ENCODE measurements at regions not wholly inside any gene's neighbourhood (a gene's known extent, or its start where the extent isn't known, plus 50 kb on each side); places are given as distances from the start of the nearest gene placed in this dataset.

GRCh38 chr1:98260839-98261238 is 340.0 kb upstream of the DPYD start:
- Histone ChIP-seq H3K9me3 (no peaks in the 10 kb centered on the region), H3K4me3 (no peak overlapping the region), H3K36me3 (replicated peaks in 1 of 2; ENCODE audit: insufficient read depth in 1 of 2, low read depth in 2 of 2) (no peaks in the 10 kb centered on the region), H3K27me3 (no peaks in the 10 kb centered on the region), H3K4me1 (no peaks in the 10 kb centered on the region), H3K27ac (no peak overlapping the region)
- DNase-seq (no peak), ATAC-seq (no peak)
- WGBS, 2 donors: 78 to 81% methylated on average over 5 to 6 of the region's 6 CpGs
- TF ChIP-seq, protein P1, sequence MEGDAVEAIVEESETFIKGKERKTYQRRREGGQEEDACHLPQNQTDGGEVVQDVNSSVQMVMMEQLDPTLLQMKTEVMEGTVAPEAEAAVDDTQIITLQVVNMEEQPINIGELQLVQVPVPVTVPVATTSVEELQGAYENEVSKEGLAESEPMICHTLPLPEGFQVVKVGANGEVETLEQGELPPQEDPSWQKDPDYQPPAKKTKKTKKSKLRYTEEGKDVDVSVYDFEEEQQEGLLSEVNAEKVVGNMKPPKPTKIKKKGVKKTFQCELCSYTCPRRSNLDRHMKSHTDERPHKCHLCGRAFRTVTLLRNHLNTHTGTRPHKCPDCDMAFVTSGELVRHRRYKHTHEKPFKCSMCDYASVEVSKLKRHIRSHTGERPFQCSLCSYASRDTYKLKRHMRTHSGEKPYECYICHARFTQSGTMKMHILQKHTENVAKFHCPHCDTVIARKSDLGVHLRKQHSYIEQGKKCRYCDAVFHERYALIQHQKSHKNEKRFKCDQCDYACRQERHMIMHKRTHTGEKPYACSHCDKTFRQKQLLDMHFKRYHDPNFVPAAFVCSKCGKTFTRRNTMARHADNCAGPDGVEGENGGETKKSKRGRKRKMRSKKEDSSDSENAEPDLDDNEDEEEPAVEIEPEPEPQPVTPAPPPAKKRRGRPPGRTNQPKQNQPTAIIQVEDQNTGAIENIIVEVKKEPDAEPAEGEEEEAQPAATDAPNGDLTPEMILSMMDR (IDR thresholded peaks at IDR 0.05): no peak
- no peak for TF ChIP-seq POLR2A (IDR thresholded peaks at IDR 0.05)
- intact Hi-C loops (cut with DNase I): no loop called here

DNA sequence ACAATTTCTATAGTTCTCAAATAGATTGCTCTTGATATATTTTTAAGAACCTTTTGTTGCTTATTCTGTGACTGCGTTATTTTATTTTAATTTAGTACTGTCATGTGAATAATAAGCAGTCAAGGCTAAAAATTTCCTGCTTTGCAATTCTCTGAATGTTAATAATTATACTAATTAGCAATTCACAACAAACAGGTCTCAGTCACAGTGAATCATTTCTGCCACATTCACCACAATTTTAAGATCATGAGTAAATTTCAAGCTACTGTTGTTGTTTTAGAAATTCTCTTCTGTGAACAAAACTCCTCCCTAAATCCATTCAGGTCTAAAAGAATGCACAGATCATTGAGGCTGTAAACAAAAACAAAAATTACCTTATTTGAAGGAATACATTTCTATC is 339.6 kb upstream of the DPYD start:
- Histone ChIP-seq H3K4me3 (no peak overlapping the region), H3K27me3 (no peaks in the 10 kb centered on the region), H3K9me3 (no peaks in the 10 kb centered on the region), H3K4me1 (no peaks in the 10 kb centered on the region), H3K36me3 (replicated peaks in 1 of 2; ENCODE audit: insufficient read depth in 1 of 2, low read depth in 2 of 2) (no peaks in the 10 kb centered on the region), H3K27ac (no peak overlapping the region)
- intact Hi-C loops (cut with DNase I): no loop called here
- ATAC-seq (no peak), DNase-seq (no peak)
- no peak for TF ChIP-seq POLR2A (IDR thresholded peaks at IDR 0.05)
- TF ChIP-seq, protein P1 (IDR thresholded peaks at IDR 0.05): no peak
- 59 to 66% methylated on average over 1 of the region's 1 CpG for WGBS, 2 donors

GRCh38 chr1:98256700-98257099 is 335.9 kb upstream of the DPYD start:
- H3K4me3 ChIP-seq: no peak overlapping the region
- H3K27ac ChIP-seq: no peak overlapping the region
- no peaks in the 10 kb centered on the region for H3K9me3 ChIP-seq
- DNase-seq (no peak), ATAC-seq (no peak)
- no peaks in the 10 kb centered on the region for H3K36me3 ChIP-seq (replicated peaks in 1 of 2; ENCODE audit: insufficient read depth in 1 of 2, low read depth in 2 of 2)
- WGBS, 2 donors: 51 to 53% methylated on average over 2 of the region's 2 CpGs
- no peaks in the 10 kb centered on the region for H3K4me1 ChIP-seq
- TF ChIP-seq, protein P1 (IDR thresholded peaks at IDR 0.05): no peak
- TF ChIP-seq POLR2A (IDR thresholded peaks at IDR 0.05): no peak
- intact Hi-C loops (cut with DNase I): no loop called here
- H3K27me3 ChIP-seq: no peaks in the 10 kb centered on the region

DNA sequence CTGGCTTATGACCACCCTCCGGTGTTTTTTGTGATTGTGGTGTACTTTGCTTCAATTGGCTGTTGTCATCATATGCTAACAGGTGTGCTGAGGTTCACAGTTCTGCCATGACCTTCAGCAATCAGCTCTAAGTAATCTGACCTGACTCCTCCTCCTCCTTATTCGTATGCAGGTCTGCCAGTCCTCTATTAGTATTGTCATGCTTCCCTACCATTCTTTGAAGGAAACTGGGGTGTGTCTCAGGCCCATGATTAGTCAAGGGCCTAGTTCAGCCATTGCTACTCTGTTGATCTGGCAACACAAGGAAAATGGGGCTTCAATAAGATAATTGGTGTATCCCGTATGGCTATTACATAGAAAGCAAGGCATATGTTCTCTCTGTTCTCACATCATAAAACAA is 332.3 kb upstream of the DPYD start:
- no peaks in the 10 kb centered on the region for H3K27me3 ChIP-seq
- no peaks in the 10 kb centered on the region for H3K9me3 ChIP-seq
- no peak for DNase-seq
- H3K27ac ChIP-seq: no peak overlapping the region
- no peak for ATAC-seq
- WGBS, 2 donors: 46 to 54% methylated on average over 3 of the region's 3 CpGs
- H3K4me3 ChIP-seq: no peak overlapping the region
- intact Hi-C loops (cut with DNase I): no loop called here
- H3K36me3 ChIP-seq (replicated peaks in 1 of 2; ENCODE audit: insufficient read depth in 1 of 2, low read depth in 2 of 2): no peaks in the 10 kb centered on the region
- no peaks in the 10 kb centered on the region for H3K4me1 ChIP-seq
- TF ChIP-seq POLR2A (IDR thresholded peaks at IDR 0.05): no peak
- TF ChIP-seq, protein P1 (IDR thresholded peaks at IDR 0.05): no peak

- 60 to 71% methylated on average over 2 of the region's 2 CpGs for WGBS, 2 donors
- Histone ChIP-seq H3K4me1 (no peaks in the 10 kb centered on the region), H3K9me3 (no peaks in the 10 kb centered on the region), H3K36me3 (replicated peaks in 1 of 2; ENCODE audit: insufficient read depth in 1 of 2, low read depth in 2 of 2) (no peaks in the 10 kb centered on the region), H3K27me3 (no peaks in the 10 kb centered on the region), H3K27ac (no peak overlapping the region), H3K4me3 (no peak overlapping the region)
- ATAC-seq: no peak
- no peak for TF ChIP-seq POLR2A (IDR thresholded peaks at IDR 0.05)
- TF ChIP-seq, protein P1 (IDR thresholded peaks at IDR 0.05): no peak
- intact Hi-C loops (cut with DNase I): no loop called here
- DNase-seq: no peak
Measured at GRCh38 chr1:98251497-98251896, 330.7 kb upstream of the DPYD start.

Measured in body of pancreas (tissue), 4 donors.